Erythroblast (primary cell): ENCODE measurements at regions not wholly inside any gene's neighbourhood (a gene's known extent, or its start where the extent isn't known, plus 50 kb on each side); places are given as distances from the start of the nearest gene placed in this dataset.

ENCODE experiments used
- DNase-seq, 2 experiments: peaks; one replicate each; lab custom pipeline; 2025; lab: John Stamatoyannopoulos, UW
- GATA1 ChIP-seq: IDR thresholded peaks from 2 replicates; pipeline ENCODE4 v1.6.1; 2011; ENCODE audit warnings: low read depth, mild to moderate bottlenecking, control low read depth, low read length, moderate library complexity
- POLR2A ChIP-seq: IDR thresholded peaks from 2 replicates; pipeline ENCODE4 v1.6.1; 2011; ENCODE audit warnings: mild to moderate bottlenecking, low read length

DNA sequence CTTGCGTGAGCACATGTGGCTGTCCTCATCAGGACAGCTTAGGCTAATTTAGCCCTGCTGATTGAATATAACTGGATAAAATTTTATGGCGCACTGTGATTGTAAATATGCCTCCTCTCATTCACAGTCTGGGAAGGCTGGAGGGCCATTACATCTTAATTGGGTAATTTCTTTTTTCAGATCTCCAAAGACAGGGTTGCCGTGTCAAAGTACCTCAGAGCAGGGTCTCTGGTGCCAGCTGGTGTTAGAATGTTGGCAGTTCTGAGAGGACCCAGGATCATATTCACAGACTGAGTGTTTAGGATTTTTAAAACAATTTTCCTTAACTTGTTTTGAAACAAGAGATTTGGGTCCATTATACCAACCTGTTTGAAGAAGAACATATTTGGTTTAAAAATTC lies 455.7 kb upstream of the TLE4 start:
- no peak for TF ChIP-seq POLR2A
- no peak for TF ChIP-seq GATA1
- DNase-seq, result no peak

DNA sequence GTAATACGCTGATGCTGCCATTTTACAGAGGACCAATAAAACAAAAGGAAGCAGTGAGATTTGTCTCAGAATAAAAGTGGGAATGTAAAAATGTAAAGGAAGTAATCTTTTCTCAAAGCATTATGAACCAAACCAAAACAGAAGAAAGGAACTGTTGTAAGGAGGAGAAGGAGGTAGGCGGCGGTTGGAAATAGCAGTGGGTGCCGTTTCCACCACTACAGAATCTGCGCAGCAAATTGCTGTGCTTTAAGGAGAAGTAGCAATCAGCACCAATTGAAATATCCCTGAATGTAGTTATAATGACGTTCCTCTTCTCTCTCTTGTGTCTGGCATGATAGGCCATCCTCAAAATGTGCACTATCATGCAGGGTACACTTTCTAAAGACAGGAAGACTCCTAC lies 455.1 kb upstream of the TLE4 start:
- no peak for TF ChIP-seq POLR2A
- no peak for TF ChIP-seq GATA1
- no peak for DNase-seq

DNA sequence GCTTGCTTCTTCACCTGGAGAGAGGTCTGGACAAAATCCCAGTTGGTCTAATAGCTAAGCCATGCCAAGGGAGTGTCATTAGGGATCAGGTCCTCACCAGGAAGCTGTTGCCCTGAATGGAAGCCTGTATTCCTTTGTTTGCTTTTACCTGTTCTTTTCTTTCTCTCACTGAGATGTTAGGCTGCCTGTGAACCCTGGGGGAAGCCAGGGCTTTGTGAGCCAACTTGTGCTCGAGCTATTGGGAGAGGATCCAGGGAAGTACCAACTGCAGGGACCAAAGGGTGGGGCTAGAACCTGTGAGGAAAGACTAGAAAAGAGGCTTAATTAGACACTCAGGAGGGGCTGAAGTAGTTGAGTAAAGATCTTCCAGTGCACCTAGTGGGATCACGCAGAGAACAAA lies 451.2 kb upstream of the TLE4 start:
- no peak for DNase-seq
- no peak for TF ChIP-seq POLR2A
- TF ChIP-seq GATA1, result no peak

- no peak for TF ChIP-seq GATA1
- no peak for TF ChIP-seq POLR2A
These were observed 450.8 kb upstream of the TLE4 start for GRCh38 chr9:79120941-79121340.

GRCh38 chr9:79123415-79123814 lies 448.4 kb upstream of the TLE4 start:
- no peak for TF ChIP-seq GATA1
- TF ChIP-seq POLR2A, result no peak
- DNase-seq, result no peak

More at GRCh38 chr9:79120941-79121340, 450.8 kb upstream of the TLE4 start:
- DNase-seq, result no peak

DNA sequence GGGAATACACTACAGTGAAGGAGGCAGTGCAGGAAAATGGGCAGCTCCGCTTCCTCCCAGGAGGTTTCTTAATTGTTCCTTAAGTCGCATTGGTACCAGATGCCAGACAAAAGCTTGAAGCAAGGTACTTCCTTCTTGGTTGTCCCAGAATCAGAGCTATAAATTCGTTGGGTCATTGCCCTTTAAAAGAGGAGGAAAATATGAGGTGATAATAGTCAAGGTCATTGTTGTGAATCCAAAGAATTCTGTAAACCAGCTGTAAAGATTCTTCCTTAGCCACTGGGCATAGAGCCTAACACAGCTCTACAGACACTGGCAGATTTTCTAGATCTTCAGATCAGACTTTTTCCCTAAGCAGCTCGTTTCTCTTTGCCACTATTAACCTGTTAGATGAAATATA lies 444.1 kb upstream of the TLE4 start:
- TF ChIP-seq POLR2A, result no peak
- TF ChIP-seq GATA1, result no peak
- DNase-seq, result no peak

- DNase-seq, result peak; percentile 9 to 45
- TF ChIP-seq POLR2A (no peak), GATA1 (no peak)
These were observed 441.8 kb upstream of the TLE4 start for GRCh38 chr9:79129865-79130480.

GRCh38 chr9:79131246-79131774 lies 440.5 kb upstream of the TLE4 start:
- TF ChIP-seq GATA1 (no peak), POLR2A (no peak)

DNA sequence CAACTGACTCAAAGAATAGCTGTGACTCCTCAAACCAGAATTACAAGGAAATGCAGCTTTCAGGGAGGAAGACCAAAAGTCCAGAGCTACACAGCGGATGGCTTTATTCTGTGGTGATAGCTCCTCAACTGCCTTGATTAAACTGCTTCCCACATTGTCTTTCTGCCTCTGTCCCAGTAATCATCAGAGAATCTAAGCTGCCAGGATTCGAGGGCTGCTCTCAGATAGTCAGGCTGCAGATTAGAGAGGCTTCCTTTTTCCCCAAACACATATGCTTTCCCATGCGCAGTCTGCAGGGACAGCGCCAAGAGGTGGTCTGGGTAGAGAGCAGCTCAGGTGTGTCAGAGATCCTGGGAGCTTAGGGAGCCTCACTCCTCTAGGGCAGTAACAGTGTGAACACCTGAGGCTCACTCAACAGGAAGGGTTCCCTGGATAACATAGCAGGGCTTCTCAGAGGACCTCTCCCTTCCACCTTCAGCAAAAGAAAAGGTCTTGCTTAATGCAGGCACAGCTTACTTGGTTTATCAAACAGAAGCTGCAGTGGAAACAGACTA lies 439.9 kb upstream of the TLE4 start:
- DNase-seq, result no peak
- TF ChIP-seq POLR2A, result no peak
- no peak for TF ChIP-seq GATA1

More at GRCh38 chr9:79131246-79131774, 440.5 kb upstream of the TLE4 start:
- DNase-seq, result no peak

DNA sequence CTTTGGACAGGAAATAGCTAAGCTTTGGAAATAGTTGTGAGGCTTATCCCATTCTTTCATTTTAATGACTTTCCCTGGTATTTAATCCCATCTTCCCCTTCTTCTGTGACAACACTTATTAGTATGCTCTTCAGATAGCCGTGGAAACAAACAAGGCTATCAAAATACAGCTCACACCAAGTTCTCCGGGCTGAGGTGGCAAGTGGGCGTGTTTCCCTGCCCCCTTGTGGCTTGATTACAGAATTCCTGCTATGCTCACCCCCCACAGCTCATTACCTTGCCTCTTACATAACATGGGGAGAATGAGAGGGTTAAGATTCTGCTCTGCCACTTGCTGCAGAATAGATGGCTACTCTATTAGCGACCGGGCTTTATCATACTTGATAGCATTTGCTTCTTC lies 437.1 kb upstream of the TLE4 start:
- DNase-seq, result peak; percentile 1 to 2
- TF ChIP-seq GATA1, result no peak
- TF ChIP-seq POLR2A, result no peak

- no peak for DNase-seq
- TF ChIP-seq GATA1 (no peak), POLR2A (no peak)
These were observed 435.9 kb upstream of the TLE4 start for GRCh38 chr9:79135681-79136415.

DNA sequence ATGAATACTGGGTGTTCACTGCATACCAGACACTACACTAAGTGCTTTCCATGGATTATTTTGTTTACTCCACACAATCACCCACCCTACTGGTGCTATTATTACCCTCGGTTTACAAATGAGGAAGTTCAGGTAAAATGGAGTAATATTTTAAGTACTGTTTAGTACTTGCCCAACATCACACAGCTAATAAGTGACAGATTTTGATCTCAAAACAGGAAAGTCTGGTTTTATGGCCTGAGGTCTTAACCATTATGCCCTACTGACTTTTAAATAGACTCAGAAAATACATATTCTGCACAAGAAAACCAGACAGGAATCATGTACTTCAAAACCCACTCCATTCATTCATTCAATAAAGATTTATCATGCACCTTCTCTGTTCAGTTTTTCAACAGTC lies 431.0 kb upstream of the TLE4 start:
- no peak for DNase-seq
- TF ChIP-seq GATA1 (no peak), POLR2A (no peak)

DNA sequence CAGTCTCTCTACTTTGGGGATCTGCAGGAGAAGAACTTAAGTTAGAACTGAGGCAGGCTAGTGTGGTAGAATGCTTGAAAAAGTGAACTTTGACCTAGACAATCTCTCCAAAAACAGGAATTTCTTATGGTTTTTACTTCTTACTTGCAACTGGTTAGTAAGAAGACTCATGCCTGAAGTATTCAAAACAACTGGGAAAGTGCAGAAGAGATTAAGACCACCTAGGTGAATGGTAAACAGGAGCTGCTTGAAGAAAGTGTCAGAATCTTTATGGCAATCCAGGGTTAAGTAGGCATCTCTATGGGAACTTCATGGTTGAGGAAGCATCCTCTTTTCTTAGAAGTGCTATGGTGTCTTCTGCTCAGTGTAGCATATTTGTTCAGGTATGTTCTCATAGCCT lies 428.6 kb upstream of the TLE4 start:
- TF ChIP-seq POLR2A (no peak), GATA1 (no peak)
- DNase-seq, result no peak

GRCh38 chr9:79145442-79145841 lies 426.3 kb upstream of the TLE4 start:
- no peak for TF ChIP-seq POLR2A
- TF ChIP-seq GATA1, result no peak
- DNase-seq, result no peak
